GM12874 (cell line): ENCODE measurements at regions not wholly inside any gene's neighbourhood (a gene's known extent, or its start where the extent isn't known, plus 50 kb on each side); places are given as distances from the start of the nearest gene placed in this dataset.

Experiments
- CTCF ChIP-seq: IDR thresholded peaks from 2 replicates; pipeline ENCODE4 v1.5.1; 2011; ENCODE audit warnings: low read depth, mild to moderate bottlenecking, control low read depth, low read length, moderate library complexity; ENCODE audit not compliant: insufficient read depth

DNA sequence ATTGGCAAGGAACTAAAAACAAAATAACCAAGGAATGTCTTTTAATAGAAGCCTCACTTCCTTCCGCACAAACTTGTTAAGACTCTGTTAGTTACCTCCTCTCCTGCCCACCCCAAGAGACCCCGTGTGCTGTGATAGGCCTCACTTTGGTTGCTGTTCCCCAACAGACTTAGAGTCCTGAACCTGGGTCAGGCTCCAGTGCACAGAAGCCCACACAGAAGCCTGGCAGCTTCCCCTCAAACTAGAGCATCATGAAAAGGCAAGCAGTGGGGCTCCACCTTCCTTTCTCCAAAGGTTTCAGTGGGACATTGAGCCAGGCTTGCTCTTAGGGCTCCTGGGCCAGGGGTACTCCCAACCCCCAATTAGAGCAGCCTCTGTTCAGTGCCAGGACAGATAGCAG lies 230.5 kb downstream of the ESM1 start:
- TF ChIP-seq CTCF: no peak

DNA sequence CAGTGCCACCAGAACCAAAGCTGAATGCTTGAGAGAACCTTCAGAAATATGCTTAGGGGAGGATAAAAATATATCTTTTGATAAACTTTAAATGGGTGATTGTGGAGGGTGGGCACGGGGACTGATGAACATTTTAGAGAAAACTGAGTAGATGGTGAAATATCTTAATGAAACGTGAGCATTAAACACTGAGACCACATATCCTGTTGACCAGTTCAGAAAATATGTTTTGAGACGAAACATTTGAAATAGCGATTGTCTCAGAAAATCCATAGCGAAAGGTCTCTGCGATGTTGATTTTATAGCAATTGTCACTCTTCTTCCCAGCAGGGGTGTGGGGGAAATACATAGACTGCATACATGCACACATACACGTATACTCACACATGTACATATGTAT lies 231.0 kb downstream of the ESM1 start:
- TF ChIP-seq CTCF: no peak

GRCh38 chr5:54753753-54754152 lies 231.6 kb downstream of the ESM1 start:
- TF ChIP-seq CTCF: no peak

- no peak for TF ChIP-seq CTCF
Observed at GRCh38 chr5:54753034-54753433, 232.4 kb downstream of the ESM1 start.

- no peak for TF ChIP-seq CTCF
Observed at GRCh38 chr5:54748527-54748926, 231.0 kb downstream of the SNX18 start.

- TF ChIP-seq CTCF: no peak
Observed at GRCh38 chr5:54746777-54747398, 229.3 kb downstream of the SNX18 start.

DNA sequence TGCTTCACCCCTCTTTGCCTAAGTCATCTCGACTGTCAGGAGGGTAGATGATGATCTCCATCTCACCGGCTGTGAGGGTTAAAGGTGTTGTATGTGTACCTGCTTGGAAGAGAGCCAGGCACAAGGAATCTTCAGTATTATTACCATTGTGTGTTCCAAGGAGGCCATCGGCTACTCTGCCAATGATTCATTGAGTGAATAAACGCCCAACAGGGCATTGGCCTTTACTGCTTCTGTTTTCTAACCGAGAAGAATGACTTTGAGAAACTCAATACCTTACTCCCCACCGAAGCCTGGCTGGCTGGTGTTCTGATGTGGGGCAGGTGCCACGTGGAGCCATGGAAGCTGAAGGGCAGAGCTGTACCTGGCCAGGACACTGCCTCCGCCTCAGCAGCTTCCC lies 228.8 kb downstream of the SNX18 start:
- no peak for TF ChIP-seq CTCF
